ENCODE measurements at regions not wholly inside any gene's neighbourhood (a gene's known extent, or its start where the extent isn't known, plus 50 kb on each side); places are given as distances from the start of the nearest gene placed in this dataset.

DNA sequence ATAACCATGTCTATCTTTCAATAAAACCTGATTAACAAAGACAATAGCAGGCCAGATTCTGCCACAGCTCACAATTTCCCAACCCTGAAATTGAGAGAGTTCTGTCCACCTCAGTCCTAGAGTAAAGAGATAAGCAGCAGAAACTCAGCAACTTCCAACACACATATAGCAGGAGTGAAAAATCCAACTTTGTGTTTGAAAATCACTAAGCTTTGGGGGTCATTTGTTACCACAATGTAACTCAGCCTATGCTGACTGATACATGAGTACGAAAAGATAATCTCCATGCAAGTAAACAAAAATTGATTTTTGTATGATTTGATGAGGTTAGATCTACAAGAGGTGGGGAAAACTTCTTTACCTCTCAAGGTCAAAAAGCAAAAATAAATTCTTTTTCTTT, 231.0 kb upstream of the DAPK1 start:
- TF ChIP-seq CTCF (conservative IDR thresholded peaks at IDR 0.05) (no peak), EZH2 (IDR thresholded peaks at IDR 0.05; ENCODE audit: low read depth) (no peak)
